ENCODE measurements at regions not wholly inside any gene's neighbourhood (a gene's known extent, or its start where the extent isn't known, plus 50 kb on each side); places are given as distances from the start of the nearest gene placed in this dataset.

- Histone ChIP-seq H3K79me2 (ENCODE audit: insufficient read depth, low read length) (no peaks in the 10 kb centered on the region), H3K27ac (ENCODE audit: low read depth, low read length) (no peak overlapping the region), H3K4me3 (ENCODE audit: insufficient read depth, low read length, poor library complexity, severe bottlenecking) (no peak overlapping the region), H3K9ac (ENCODE audit: low read length) (no peak overlapping the region), H3K27me3 (ENCODE audit: low read length) (no peaks in the 10 kb centered on the region), H2AFZ (ENCODE audit: low read depth, low read length, severe bottlenecking) (no peak overlapping the region), H3F3A (ENCODE audit: insufficient read depth) (no peaks in the 10 kb centered on the region), H3K9me3 (ENCODE audit: insufficient read depth, low read length) (0 out of 2 replicates have a peak, but pooled peaks cover 4% of the 10 kb centered on the region), H3K36me3 (ENCODE audit: low read length) (no peaks in the 10 kb centered on the region), H4K20me1 (ENCODE audit: low read depth, low read length) (no peaks in the 10 kb centered on the region), H3K9me2 (replicated peaks; ENCODE audit: insufficient read depth, low read length) (no peaks in the 10 kb centered on the region), H3K4me2 (ENCODE audit: low read depth, low read length, poor library complexity, severe bottlenecking) (no peak overlapping the region)
- no peak for TF ChIP-seq CTCF (IDR thresholded peaks at IDR 0.05; ENCODE audit: insufficient read depth, low read length, poor library complexity, severe bottlenecking)
- TF ChIP-seq EZH2phosphoT487 (conservative IDR thresholded peaks at IDR 0.05; ENCODE audit: low read length) = no peak
Observed at GRCh38 chr18:60267391-60268058, 105.0 kb downstream of the MC4R start.

DNA sequence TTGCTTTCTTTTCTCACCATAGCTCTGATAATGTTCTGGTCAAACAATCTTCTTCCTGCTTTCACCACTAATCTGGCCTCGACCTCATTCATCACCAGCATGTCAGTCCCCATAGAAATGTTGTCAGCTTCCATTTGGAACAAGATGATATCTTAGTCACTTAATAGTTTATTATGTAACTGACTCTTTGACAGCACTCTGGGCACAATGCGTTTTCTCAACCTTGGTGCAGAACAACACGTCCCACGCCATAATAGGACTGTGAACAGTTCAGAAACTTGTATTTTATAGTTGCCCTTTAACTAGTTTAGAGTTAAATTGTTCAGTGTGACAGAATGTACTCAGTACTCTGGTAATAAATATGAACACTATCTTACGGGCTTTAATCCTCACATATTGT lies 106.0 kb downstream of the MC4R start:
- Histone ChIP-seq H3K9me2 (replicated peaks; ENCODE audit: insufficient read depth, low read length) (no peaks in the 10 kb centered on the region), H3K4me3 (ENCODE audit: insufficient read depth, low read length, poor library complexity, severe bottlenecking) (no peak overlapping the region), H3K79me2 (ENCODE audit: insufficient read depth, low read length) (no peaks in the 10 kb centered on the region), H3F3A (ENCODE audit: insufficient read depth) (no peaks in the 10 kb centered on the region), H3K9ac (ENCODE audit: low read length) (no peak overlapping the region), H2AFZ (ENCODE audit: low read depth, low read length, severe bottlenecking) (no peak overlapping the region), H3K4me2 (ENCODE audit: low read depth, low read length, poor library complexity, severe bottlenecking) (no peak overlapping the region), H3K9me3 (ENCODE audit: insufficient read depth, low read length) (0 out of 2 replicates have a peak, but pooled peaks cover 4% of the 10 kb centered on the region), H3K27me3 (ENCODE audit: low read length) (no peaks in the 10 kb centered on the region), H4K20me1 (ENCODE audit: low read depth, low read length) (no peaks in the 10 kb centered on the region), H3K27ac (ENCODE audit: low read depth, low read length) (no peak overlapping the region), H3K36me3 (ENCODE audit: low read length) (no peaks in the 10 kb centered on the region)
- no peak for TF ChIP-seq EZH2phosphoT487 (conservative IDR thresholded peaks at IDR 0.05; ENCODE audit: low read length)
- no peak for TF ChIP-seq CTCF (IDR thresholded peaks at IDR 0.05; ENCODE audit: insufficient read depth, low read length, poor library complexity, severe bottlenecking)

- H3K9ac ChIP-seq (ENCODE audit: low read length) = no peak overlapping the region
- H2AFZ ChIP-seq (ENCODE audit: low read depth, low read length, severe bottlenecking) = no peak overlapping the region
- no peaks in the 10 kb centered on the region for H3K9me2 ChIP-seq (replicated peaks; ENCODE audit: insufficient read depth, low read length)
Observed at GRCh38 chr18:60259052-60259681, 113.4 kb downstream of the MC4R start.

More at GRCh38 chr18:60259052-60259681, 113.4 kb downstream of the MC4R start:
- Histone ChIP-seq H3K9me3 (ENCODE audit: insufficient read depth, low read length) (no peaks in the 10 kb centered on the region), H3F3A (ENCODE audit: insufficient read depth) (no peaks in the 10 kb centered on the region), H3K27me3 (ENCODE audit: low read length) (no peaks in the 10 kb centered on the region), H3K4me2 (ENCODE audit: low read depth, low read length, poor library complexity, severe bottlenecking) (no peak overlapping the region), H3K27ac (ENCODE audit: low read depth, low read length) (no peak overlapping the region), H3K4me3 (ENCODE audit: insufficient read depth, low read length, poor library complexity, severe bottlenecking) (no peak overlapping the region), H3K79me2 (ENCODE audit: insufficient read depth, low read length) (no peaks in the 10 kb centered on the region), H3K36me3 (ENCODE audit: low read length) (no peaks in the 10 kb centered on the region), H4K20me1 (ENCODE audit: low read depth, low read length) (no peaks in the 10 kb centered on the region)
- TF ChIP-seq CTCF (IDR thresholded peaks at IDR 0.05; ENCODE audit: insufficient read depth, low read length, poor library complexity, severe bottlenecking) = no peak
- TF ChIP-seq EZH2phosphoT487 (conservative IDR thresholded peaks at IDR 0.05; ENCODE audit: low read length) = no peak
